ENCODE measurements at regions not wholly inside any gene's neighbourhood (a gene's known extent, or its start where the extent isn't known, plus 50 kb on each side); places are given as distances from the start of the nearest gene placed in this dataset.
"Not testable (repeated sequence)": the region's sequence is repeated elsewhere in the genome, so short reads cannot be mapped to it uniquely, and the experiment has no call there.

GRCh38 chr5:82584631-82585030, 306.5 kb upstream of the RPS23 start:
- H3K4me1 ChIP-seq, result peaks cover 24% of the 10 kb centered on the region
- no peaks in the 10 kb centered on the region for H3K79me2 ChIP-seq (ENCODE audit: low read depth)
- H3K9me3 Mint-ChIP-seq, result peaks cover 30% of the 10 kb centered on the region
- no peak for DNase-seq (ENCODE audit: low spot score)
- no peaks in the 10 kb centered on the region for H3K36me3 ChIP-seq
- H3K9me3 ChIP-seq (ENCODE audit: low read depth), result peaks cover 8% of the 10 kb centered on the region
- peaks cover 9% of the 10 kb centered on the region for H3K4me1 Mint-ChIP-seq
- H3K4me3 Mint-ChIP-seq, result no peak overlapping the region
- peaks cover 3% of the 10 kb centered on the region for H3K27me3 Mint-ChIP-seq (ENCODE audit: insufficient read depth, low read depth)
- peaks cover 9% of the 10 kb centered on the region for H3F3A ChIP-seq (ENCODE audit: low read depth)
- no peak overlapping the region for H3K4me3 ChIP-seq
- no peak overlapping the region for H3K4me2 ChIP-seq
- H3K36me3 Mint-ChIP-seq, result no peaks in the 10 kb centered on the region
- no peak overlapping the region for H3K27ac ChIP-seq
- no peak overlapping the region for H2AFZ ChIP-seq (replicated peaks)
- H3K27ac Mint-ChIP-seq, result no peak overlapping the region
- no peaks in the 10 kb centered on the region for H3K27me3 ChIP-seq
- H3K9ac ChIP-seq, result no peak overlapping the region
- TF ChIP-seq CTCF (IDR thresholded peaks at IDR 0.05), result no peak
- no peak for TF ChIP-seq EZH2 (IDR thresholded peaks at IDR 0.05)
- no peak for TF ChIP-seq EZH2phosphoT487 (IDR thresholded peaks at IDR 0.05)
- no peaks in the 10 kb centered on the region for H4K20me1 ChIP-seq (ENCODE audit: low read depth)

DNA sequence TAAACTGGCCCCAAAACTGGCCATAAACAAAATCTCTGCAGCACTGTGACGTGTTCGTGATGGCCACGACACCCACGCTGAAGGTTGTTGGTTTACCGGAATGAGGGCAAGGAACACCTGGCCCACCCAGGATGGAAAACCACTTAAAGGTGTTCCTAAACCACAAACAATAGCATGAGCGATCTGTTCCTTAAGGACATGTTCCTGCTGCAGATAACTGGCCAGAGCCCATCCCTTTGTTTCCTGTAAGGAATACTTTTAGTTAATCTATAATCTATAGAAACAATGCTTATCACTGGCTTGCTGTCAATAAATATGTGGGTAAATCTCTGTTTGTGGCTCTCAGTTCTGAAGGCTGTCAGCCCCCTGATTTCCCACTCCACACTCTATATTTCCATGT, 305.2 kb upstream of the RPS23 start:
- peaks cover 24% of the 10 kb centered on the region for H3K4me1 ChIP-seq
- not testable (repeated sequence) for H3K4me3 Mint-ChIP-seq; H3K27me3 ChIP-seq; H3K4me3 ChIP-seq; H3K4me1 Mint-ChIP-seq; H4K20me1 ChIP-seq (ENCODE audit: low read depth); H3K9me3 ChIP-seq (ENCODE audit: low read depth); H3K27ac Mint-ChIP-seq; H3K27ac ChIP-seq; H3F3A ChIP-seq (ENCODE audit: low read depth); H3K27me3 Mint-ChIP-seq (ENCODE audit: insufficient read depth, low read depth); DNase-seq (ENCODE audit: low spot score); H3K9ac ChIP-seq; H3K36me3 Mint-ChIP-seq; H2AFZ ChIP-seq (replicated peaks); H3K4me2 ChIP-seq; H3K79me2 ChIP-seq (ENCODE audit: low read depth); H3K36me3 ChIP-seq
- peaks cover 28% of the 10 kb centered on the region for H3K9me3 Mint-ChIP-seq

DNA sequence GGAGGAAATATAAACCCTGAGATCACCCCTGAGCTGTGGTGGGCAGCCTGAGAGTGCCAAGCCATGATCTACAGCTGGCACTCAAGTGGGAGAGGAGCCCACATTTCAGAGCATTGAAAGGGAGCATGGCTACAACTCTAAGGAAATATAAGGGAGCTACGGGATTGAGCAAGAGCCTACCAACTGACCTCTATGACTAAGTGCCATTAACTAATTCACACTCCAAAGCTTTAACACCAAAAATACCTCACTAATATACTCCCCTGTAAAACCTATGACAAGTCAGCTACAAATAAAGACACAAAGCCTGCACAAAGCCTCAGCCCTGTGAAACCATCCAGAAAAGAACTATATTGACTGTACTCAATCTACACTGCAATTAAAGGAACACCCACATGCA, 286.8 kb upstream of the RPS23 start:
- Histone ChIP-seq H3K27me3 (no peaks in the 10 kb centered on the region), H4K20me1 (ENCODE audit: low read depth) (no peaks in the 10 kb centered on the region), H3K36me3 (no peaks in the 10 kb centered on the region), H3K9ac (no peak overlapping the region), H3K4me3 (no peak overlapping the region), H3K4me1 (no peaks in the 10 kb centered on the region), H3K79me2 (ENCODE audit: low read depth) (no peaks in the 10 kb centered on the region), H3K4me2 (no peak overlapping the region), H3K9me3 (ENCODE audit: low read depth) (no peaks in the 10 kb centered on the region), H3K27ac (no peak overlapping the region), H3F3A (ENCODE audit: low read depth) (no peaks in the 10 kb centered on the region), H2AFZ (replicated peaks) (no peak overlapping the region)
- peaks cover 2% of the 10 kb centered on the region for H3K27me3 Mint-ChIP-seq (ENCODE audit: insufficient read depth, low read depth)
- no peaks in the 10 kb centered on the region for H3K4me1 Mint-ChIP-seq
- TF ChIP-seq EZH2phosphoT487 (IDR thresholded peaks at IDR 0.05) (no peak), EZH2 (IDR thresholded peaks at IDR 0.05) (no peak), CTCF (IDR thresholded peaks at IDR 0.05) (no peak)
- DNase-seq (ENCODE audit: low spot score), result no peak
- H3K36me3 Mint-ChIP-seq, result no peaks in the 10 kb centered on the region
- no peak overlapping the region for H3K4me3 Mint-ChIP-seq
- no peaks in the 10 kb centered on the region for H3K9me3 Mint-ChIP-seq
- H3K27ac Mint-ChIP-seq, result no peak overlapping the region

DNA sequence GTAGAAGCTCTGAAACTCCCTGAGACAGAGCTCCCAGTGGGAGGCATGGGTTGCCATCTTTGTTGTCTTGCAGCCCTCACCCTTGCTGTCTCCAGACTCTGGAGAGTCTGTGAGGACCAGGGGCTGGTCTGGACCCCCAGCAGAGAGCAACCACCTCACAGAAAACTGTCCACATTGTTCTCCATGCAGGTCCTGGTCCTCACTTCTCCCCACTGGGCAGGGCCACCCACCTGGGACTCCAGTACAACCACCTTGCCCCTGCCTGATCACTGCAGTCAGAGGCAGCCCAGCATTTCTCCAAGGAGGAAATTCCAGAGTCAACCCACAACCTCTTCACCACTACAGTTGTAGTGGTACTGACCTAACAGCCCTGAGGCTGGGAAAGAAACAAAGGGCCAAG, 285.6 kb upstream of the RPS23 start:
- no peak overlapping the region for H3K9ac ChIP-seq
- no peaks in the 10 kb centered on the region for H3K36me3 Mint-ChIP-seq
- no peaks in the 10 kb centered on the region for H3K9me3 ChIP-seq (ENCODE audit: low read depth)
- TF ChIP-seq CTCF (IDR thresholded peaks at IDR 0.05) (no peak), EZH2phosphoT487 (IDR thresholded peaks at IDR 0.05) (no peak), EZH2 (IDR thresholded peaks at IDR 0.05) (no peak)
- no peaks in the 10 kb centered on the region for H3K79me2 ChIP-seq (ENCODE audit: low read depth)
- H2AFZ ChIP-seq (replicated peaks), result no peak overlapping the region
- no peak overlapping the region for H3K4me3 Mint-ChIP-seq
- no peaks in the 10 kb centered on the region for H3F3A ChIP-seq (ENCODE audit: low read depth)
- no peak for DNase-seq (ENCODE audit: low spot score)
- H3K27ac Mint-ChIP-seq, result no peak overlapping the region
- H3K36me3 ChIP-seq, result no peaks in the 10 kb centered on the region
- no peaks in the 10 kb centered on the region for H3K9me3 Mint-ChIP-seq
- H3K4me3 ChIP-seq, result no peak overlapping the region
- peaks cover 2% of the 10 kb centered on the region for H3K27me3 Mint-ChIP-seq (ENCODE audit: insufficient read depth, low read depth)
- H3K4me1 Mint-ChIP-seq, result no peaks in the 10 kb centered on the region
- no peak overlapping the region for H3K4me2 ChIP-seq
- no peaks in the 10 kb centered on the region for H3K27me3 ChIP-seq
- no peak overlapping the region for H3K27ac ChIP-seq
- H4K20me1 ChIP-seq (ENCODE audit: low read depth), result no peaks in the 10 kb centered on the region
- H3K4me1 ChIP-seq, result no peaks in the 10 kb centered on the region
